Psoas muscle (tissue), 7 donors: ENCODE measurements at regions not wholly inside any gene's neighbourhood (a gene's known extent, or its start where the extent isn't known, plus 50 kb on each side); places are given as distances from the start of the nearest gene placed in this dataset.
A peak's percentile ranks its signal among the peaks of the same experiment; 100 is the strongest.

Experiments
- ATAC-seq, 4 donors: fragments of 200-7000 bp; cut with Tn5 transposase; one replicate each; pipeline ENCODE4 v1.9.1; 2020; ENCODE audit warnings: moderate library complexity in 3 of 4, mild to moderate bottlenecking in 2 of 4
- DNase-seq, 2 donors: peaks; one replicate each; pipeline ENCODE4 v3.0.0-alpha.2; 2020
- H3K27ac ChIP-seq: fragments of 200-600 bp; one replicate; pipeline ENCODE4 v1.8.0; 2022
- H3K27me3 ChIP-seq, 3 donors: fragments of 200-600 bp in 1 of 3; one replicate each; pipeline versions ENCODE4 v1.6.1 to v1.8.0; 2013 to 2022; ENCODE audit warnings: low read length in 2 of 3, mild to moderate bottlenecking in 2 of 3, moderate library complexity in 1 of 3; ENCODE audit not compliant: insufficient read depth in 3 of 3
- H3K36me3 ChIP-seq, 2 donors: fragments of 200-600 bp in 1 of 2; one replicate each; pipeline versions ENCODE4 v1.6.1 to v1.8.0; 2013 to 2022; ENCODE audit warnings: low read depth in 1 of 2, mild to moderate bottlenecking in 1 of 2, moderate library complexity in 1 of 2; ENCODE audit not compliant: insufficient read depth in 1 of 2
- H3K4me1 ChIP-seq: fragments of 200-600 bp; one replicate; pipeline ENCODE4 v1.8.0; 2022
- H3K4me3 ChIP-seq: fragments of 200-600 bp; one replicate; pipeline ENCODE4 v1.8.0; 2022; ENCODE audit warnings: mild to moderate bottlenecking
- H3K9me3 ChIP-seq: fragments of 200-600 bp; one replicate; pipeline ENCODE4 v1.8.0; 2022
- CTCF ChIP-seq: fragments of 200-600 bp; IDR thresholded peaks from one replicate; pipeline ENCODE4 v1.8.0; 2022; ENCODE audit warnings: antibody characterized with exemption
- WGBS, 3 donors: extraction: QIAGEN DNeasy Blood & Tissue Kit; methylation state at CpG; one replicate each; pipeline versions ENCODE4 v1.1.6 to v1.1.7; 2013; 5-methylcytosine and 5-hydroxymethylcytosine counted together
- intact Hi-C, 2 donors: fragments of 100-400 bp; cut with DNase I; formaldehyde crosslinking; loops; one replicate each; pipeline versions ENCODE4 v1.11.0 to v1.14.2; 2022
- donor health status: healthy with polysubstance abuse.
- donor health status: DM: no; HTN: no; CAD: no; lungs with moderate emphysema.
- donor health status: Bipolar disorder and iron deficiency.
- donor health status: healthy.
- donor health status: DM: yes; HTN: yes; CAD: no.
- donor health status: DM: no; HTN: no; CAD: no.
- donor health status: DM: yes; HTN: yes; CAD: no.

GRCh38 chr14:55938249-55938791, 179.9 kb upstream of the PELI2 start:
- H3K9me3 ChIP-seq, result no peaks in the 10 kb centered on the region
- peak in 3 of 4 donors; percentile 63 to 85 (median 69) for ATAC-seq
- H3K4me1 ChIP-seq, result no peaks in the 10 kb centered on the region
- no peaks in the 10 kb centered on the region for H3K36me3 ChIP-seq
- intact Hi-C loops, result no loop called here
- no peak overlapping the region for H3K4me3 ChIP-seq
- peak in 1 of 2 donors; percentile 54 for DNase-seq
- WGBS, 3 donors, result 35 to 36% (median 35%) methylated on average over 10 of the region's 10 CpGs
- H3K27me3 ChIP-seq, result no peaks in the 10 kb centered on the region
- TF ChIP-seq CTCF, result no peak
- no peak overlapping the region for H3K27ac ChIP-seq

GRCh38 chr14:55942076-55942654, 176.0 kb upstream of the PELI2 start:
- DNase-seq (no peak), ATAC-seq (no peak)
- intact Hi-C loops, result no loop called here
- TF ChIP-seq CTCF, result no peak
- Histone ChIP-seq H3K27me3 (no peaks in the 10 kb centered on the region), H3K36me3 (no peaks in the 10 kb centered on the region), H3K9me3 (no peaks in the 10 kb centered on the region), H3K4me1 (no peaks in the 10 kb centered on the region), H3K4me3 (no peak overlapping the region), H3K27ac (no peak overlapping the region)
- 85 to 90% (median 90%) methylated on average over 4 of the region's 4 CpGs for WGBS, 3 donors

- TF ChIP-seq CTCF, result no peak
- Histone ChIP-seq H3K27me3 (no peaks in the 10 kb centered on the region), H3K4me3 (no peak overlapping the region), H3K4me1 (no peaks in the 10 kb centered on the region), H3K36me3 (no peaks in the 10 kb centered on the region), H3K27ac (no peak overlapping the region), H3K9me3 (no peaks in the 10 kb centered on the region)
- ATAC-seq, result no peak
- WGBS, 3 donors, result 100% methylated on average over 1 of the region's 1 CpG
- no peak for DNase-seq
- intact Hi-C loops, result no loop called here
Observed at GRCh38 chr14:55942826-55943225, 175.4 kb upstream of the PELI2 start.

GRCh38 chr14:55944757-55945156, 173.5 kb upstream of the PELI2 start:
- DNase-seq, result no peak
- Histone ChIP-seq H3K4me3 (no peak overlapping the region), H3K4me1 (no peaks in the 10 kb centered on the region), H3K27ac (no peak overlapping the region), H3K9me3 (no peaks in the 10 kb centered on the region), H3K36me3 (no peaks in the 10 kb centered on the region), H3K27me3 (no peaks in the 10 kb centered on the region)
- ATAC-seq, result no peak
- no peak for TF ChIP-seq CTCF
- intact Hi-C loops, result no loop called here
- WGBS, 3 donors, result 88 to 89% (median 88%) methylated on average over 3 of the region's 3 CpGs

GRCh38 chr14:55946231-55946630, 172.0 kb upstream of the PELI2 start:
- Histone ChIP-seq H3K27ac (no peak overlapping the region), H3K9me3 (no peaks in the 10 kb centered on the region), H3K27me3 (no peaks in the 10 kb centered on the region), H3K4me3 (no peak overlapping the region), H3K4me1 (no peaks in the 10 kb centered on the region), H3K36me3 (no peaks in the 10 kb centered on the region)
- TF ChIP-seq CTCF, result no peak
- ATAC-seq (no peak), DNase-seq (no peak)
- intact Hi-C loops, result no loop called here
- WGBS, 3 donors, result 90 to 93% (median 92%) methylated on average over 2 of the region's 2 CpGs
